HL-60/S4 treated with retinoic acid at 250 ng/mL for 4 days and 3 days (cell line): ENCODE measurements at regions not wholly inside any gene's neighbourhood (a gene's known extent, or its start where the extent isn't known, plus 50 kb on each side); places are given as distances from the start of the nearest gene placed in this dataset.

Source experiments
- in situ Hi-C: fragments of 300-500 bp; cut with MboI; formaldehyde crosslinking; loops from 2 replicates; pipeline ENCODE4 v1.7.0; 2022; ENCODE audit warnings: low sequenced_read_pairs

DNA sequence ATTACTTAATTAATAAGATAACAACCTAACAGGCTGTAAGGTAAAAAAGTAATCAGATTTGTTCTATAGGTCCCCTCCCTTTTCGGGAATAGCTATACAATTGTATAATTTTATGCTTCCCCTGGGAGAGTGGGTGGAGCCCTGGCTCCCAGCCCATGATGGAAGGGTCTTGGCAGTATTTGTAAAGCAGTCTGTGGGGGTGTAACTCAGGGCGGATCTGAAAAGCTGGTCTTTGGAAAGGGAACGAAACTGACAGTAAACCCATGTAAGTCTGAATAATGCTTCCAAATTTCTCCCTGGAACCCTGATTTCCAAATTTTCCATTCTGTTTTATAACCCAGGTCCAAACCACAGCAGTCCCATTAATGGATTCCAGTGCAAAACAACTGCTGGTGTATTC lies 110.4 kb downstream of the DAD1 start:
- in situ Hi-C loops, result no loop called here

DNA sequence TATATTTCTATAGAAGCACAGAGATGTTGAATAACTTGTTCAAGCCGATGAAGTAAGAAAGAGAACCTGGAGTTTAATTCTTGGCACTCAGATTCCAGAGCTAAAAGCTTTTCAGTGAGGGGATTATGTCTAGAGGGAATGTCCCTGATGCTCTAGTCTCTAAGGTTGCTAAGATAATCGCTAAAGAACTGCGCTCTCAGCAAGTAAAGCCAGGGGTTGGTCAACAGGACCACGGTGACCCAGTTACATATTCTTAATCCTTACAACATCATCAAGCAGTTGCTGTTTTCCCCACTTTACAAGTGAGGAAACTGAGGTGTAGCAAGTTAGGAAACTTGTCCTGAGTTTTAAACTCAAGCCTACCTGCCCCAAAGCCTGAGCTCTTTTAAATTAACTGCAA lies 110.8 kb downstream of the DAD1 start:
- in situ Hi-C loops, result no loop called here

DNA sequence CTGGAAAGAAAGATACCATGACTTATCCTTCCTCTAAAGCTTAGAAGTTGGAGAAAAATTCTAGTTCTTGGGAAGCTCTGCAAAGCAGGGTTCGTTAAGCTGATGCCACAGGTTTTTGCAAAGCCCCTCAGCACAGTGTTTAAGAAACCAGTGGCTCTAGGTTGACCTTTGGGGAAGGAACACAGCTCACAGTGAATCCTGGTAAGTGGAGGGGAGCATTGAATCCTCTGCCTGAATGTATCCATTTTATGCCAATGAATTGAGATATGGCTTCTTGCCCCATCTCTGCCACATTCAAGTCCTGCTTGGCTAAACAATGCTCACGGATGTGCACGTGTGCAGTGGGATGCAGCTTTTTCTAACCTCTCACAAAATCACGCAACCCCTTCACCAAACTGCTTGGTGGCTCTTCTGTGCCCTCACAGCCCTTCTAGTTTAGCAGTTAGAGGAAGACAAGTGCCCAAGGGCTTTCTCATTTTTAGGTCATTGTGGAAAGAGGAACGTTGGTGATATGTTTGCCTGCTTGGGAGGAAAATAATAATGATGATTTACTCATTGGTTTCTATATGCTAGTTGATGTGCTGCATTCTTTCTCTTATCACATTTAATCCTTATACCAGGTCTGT lies 111.3 kb downstream of the DAD1 start:
- in situ Hi-C loops, result no loop called here

DNA sequence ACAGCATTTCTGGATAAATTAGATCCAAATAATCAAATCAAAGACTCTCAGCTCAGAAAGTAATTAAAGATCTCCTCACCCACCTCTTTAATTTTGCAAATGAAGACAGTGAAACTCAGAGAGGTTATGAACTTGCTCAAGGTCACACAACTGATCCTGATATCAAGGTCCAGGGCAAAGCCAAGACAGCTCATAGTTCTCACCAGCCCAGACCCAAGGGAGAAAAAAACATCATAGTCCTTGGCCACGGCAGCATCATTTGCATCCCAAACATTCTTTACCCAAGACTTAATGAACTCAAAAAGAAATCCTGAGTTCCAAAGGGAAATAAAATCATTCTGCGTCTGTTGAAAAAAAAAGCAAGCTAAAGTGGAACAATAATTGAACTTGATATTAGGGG lies 112.1 kb downstream of the DAD1 start:
- in situ Hi-C loops, result no loop called here

DNA sequence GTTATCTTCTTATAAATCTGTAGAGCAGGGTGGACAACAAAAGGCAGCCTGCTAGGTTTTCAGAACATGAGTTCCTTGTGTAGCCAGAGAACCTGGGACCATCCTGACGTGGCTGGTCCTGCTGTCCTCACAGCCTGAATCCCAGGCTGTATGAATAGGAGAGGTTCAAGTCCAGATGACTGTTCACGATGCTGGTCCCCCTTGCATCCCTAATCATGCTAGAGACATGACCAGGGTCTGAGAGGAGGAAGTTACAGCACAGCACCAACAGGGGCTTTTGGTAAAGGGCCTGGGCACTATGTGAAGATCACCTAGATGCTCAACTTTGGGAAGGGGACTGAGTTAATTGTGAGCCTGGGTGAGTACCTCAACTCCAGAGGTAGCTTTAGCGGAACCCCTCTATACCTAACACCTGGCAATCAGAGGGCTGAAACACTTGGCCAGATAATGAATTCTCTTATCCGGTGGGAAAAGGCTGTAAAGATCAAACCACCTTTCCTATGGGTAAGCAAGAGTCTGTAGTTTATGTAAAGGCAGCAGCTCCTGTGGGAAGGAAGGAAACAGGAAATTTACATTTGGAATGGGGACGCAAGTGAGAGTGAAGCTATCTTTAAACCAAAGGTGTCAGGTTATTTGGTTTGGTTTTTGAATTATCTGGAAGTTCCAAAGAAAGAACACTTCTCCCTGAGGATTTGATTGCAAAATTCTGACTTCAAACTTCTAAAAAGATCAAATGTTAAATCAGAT lies 112.8 kb downstream of the DAD1 start:
- in situ Hi-C loops, result no loop called here

DNA sequence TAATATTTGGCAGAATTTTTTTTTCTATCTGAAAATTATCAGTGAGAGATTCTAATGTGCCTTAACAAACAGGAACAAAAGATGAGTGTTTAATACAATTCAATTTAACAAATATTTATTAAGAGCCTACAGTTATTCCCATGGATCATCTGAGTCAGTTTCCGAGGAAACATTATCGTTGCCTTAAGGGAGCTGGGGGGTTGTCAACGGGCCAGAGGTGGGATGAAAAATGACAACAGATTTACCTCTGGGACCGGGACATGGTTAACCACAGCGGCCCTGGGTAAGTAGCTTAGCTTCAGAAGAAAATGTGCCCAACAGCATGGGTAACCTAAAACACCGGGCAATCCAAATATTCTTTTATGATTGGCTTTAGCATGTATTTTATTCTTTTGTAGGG lies 113.6 kb downstream of the DAD1 start:
- in situ Hi-C loops, result no loop called here

DNA sequence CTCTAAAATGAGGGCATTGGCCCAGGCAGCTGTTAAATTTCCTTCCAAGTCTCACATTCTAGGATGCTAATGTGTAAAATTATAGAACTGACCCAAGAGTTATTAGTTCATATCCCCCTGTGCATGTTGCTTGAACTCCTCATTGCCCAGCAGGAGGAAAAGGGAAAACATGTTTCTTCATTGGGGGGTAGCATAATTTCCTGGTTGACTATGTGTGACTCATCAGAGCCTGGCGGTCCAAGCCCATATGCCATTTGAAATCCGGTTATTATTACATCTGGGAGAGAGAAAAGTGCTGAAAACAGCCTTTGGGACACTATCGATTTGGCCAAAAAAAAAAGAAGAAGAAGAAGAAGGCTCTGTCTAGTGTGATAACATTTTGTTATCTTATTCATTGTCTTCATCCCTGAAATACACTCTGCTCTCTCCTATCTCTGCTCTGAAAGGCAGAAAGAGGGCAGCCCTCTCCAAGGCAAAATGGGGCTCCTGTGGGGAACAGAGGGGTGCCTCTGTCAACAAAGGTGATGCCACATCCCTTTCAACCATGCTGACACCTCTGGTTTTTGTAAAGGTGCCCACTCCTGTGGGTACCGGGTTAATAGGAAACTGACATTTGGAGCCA lies 114.2 kb downstream of the DAD1 start:
- in situ Hi-C loops, result no loop called here

DNA sequence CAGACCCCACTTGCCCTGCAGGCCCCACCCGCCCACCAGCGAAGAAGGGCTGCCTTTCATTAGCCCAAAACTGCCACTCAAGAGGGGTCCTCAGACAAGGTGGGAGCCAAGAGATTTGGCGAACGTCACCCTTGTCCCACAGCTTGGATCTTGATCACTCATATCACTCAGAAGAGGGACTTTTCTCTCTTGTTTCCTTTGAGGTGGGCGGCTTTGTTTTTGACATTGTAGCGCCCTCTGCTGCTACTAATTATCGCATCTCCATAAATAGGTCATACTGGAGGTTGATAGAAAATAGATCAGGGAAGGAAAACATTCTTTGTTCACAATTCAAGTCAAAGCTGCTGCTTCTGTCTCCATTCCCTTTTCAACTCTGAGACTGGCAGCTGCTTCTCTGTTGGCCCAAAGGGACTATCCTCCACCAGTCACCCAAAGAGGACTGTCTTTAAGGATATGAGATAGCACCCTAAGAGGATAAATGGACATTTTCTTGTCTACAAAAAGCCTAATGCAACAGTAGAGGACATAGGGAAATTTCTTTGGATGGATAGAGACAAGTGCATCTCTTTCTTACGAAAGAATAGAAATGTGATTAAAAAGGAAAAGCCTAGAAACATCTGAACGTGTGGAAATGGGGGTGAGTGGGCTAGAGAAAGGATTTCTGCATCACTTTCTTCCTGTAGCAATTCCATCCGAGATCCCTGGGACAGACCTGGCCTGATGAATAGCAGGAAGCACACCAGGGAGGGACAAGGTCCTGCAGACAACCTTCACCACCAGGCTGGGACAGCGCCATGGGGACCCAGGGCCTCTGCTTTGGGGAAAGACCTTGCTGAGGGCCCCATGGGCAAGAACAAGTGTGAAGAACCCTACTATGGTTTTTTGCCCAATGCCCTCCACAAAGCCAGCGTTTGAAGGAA lies 115.8 kb downstream of the DAD1 start:
- in situ Hi-C loops, result no loop called here

DNA sequence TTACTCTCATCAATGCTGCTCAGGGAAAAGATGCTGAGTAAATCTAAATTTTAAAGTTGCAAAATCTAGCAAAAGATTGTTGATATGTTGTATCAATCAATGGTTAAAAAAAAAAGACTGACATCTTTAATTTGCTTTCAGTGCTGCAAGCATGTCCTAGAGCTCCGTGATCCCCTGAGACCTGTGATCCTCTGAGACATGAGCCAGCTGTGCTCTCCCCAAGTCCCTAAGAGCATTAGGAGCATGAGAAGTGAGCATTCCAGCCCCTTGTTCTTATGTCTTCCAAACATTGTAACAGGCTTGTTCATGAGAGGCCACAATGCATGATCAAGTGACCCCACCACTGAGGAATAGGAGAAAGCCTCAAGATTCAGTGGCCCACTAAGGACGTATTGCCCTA lies 116.6 kb downstream of the DAD1 start:
- in situ Hi-C loops, result no loop called here

DNA sequence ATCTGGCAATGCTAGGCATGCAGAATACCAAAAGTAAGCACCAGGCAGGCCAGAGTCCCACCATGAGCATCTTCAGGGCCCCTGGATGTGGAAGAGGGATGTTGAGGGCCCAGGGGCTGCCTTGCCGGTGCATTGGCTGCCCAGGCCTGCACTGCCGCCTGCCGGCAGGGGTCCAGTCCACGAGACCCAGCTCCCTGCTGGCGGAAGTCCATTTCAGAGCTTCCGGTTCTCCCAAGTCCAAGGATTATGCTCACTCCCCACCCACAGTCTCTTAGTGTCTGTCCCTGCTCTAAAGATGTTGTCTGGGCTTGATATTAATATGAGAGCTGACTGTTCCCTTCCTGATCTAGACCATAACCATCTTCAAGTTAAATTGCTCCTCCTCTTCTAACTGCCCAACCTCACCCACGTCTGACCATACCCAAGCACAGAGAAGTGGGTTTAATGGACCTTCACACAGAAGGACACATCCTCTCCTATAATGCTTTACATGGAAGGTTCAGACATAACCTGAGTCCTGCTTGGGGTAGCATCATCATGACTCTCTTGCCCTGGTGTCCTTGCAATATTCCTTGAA lies 117.4 kb downstream of the DAD1 start:
- in situ Hi-C loops, result no loop called here

DNA sequence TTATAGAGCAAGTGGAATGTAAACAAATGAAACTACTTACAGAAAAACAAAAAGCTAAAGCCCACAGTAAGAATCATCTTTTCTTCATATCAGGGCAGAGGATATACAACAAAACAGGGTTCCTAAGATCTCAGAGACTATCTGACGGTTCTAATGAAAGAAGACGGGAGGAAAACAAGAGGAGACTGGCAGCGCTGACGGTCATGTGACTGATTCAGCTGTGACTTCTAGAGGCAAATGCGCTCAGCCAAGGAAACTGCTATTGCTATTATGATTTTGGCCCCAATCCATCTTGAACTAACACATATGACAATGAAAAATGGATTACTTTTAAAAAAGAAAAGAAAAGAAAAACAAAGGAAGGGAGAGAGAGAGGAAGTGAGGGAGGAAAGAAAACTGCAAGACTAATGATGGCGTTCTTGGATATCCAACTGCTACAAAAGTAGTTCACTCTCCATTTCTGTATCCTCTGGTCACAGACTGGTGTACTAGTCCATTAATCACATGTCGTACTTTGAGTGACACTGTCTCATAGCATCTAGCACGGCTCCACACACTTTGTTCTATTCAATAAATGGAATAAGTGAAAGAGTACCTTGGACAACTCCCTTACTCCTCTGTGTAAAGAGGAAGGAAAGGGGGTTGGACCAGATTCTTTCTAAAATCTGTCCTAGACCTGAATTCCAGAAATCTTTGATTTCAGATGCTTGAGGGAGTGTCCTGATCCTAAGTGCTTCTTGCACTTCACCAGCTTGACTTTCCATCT lies 119.3 kb downstream of the DAD1 start:
- in situ Hi-C loops, result no loop called here

DNA sequence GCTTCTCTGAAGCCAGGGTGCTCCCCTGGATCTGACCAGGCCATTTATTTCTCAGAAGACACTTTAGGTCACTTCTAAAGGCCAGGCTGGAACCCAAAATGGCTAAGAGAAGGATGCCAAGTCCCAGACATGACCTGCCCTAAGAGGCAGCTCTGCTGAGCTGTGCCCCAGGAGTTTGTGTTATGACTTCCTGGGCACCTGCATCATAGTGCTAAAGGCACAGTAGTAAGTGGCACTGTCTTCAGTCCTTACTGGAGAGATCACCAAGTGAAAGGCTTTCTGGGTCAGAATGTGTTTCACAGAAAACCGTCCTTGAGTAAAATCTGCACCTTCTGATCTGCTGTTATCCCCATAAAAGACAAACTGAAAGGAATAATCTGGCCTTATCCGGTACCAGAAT lies 120.2 kb downstream of the DAD1 start:
- in situ Hi-C loops, result no loop called here

DNA sequence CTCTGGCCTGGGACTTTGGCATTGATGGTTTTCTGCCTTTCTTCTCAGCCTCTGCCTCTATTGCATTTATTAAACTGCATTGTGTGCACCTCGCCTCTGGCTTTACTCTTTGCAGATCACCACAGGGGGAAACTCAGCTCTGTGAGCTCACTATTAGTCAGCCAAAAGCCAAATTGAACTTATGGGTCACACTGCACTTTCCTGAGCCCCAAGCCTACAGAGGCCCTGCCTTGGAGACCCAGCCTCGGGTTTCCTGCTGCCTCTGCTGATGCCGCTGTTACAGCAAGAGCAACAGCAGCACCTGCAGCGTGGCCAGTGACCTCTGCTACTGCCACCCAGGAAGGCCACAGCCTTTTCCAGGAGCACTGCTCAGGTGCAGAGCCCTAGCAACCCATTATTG lies 122.5 kb downstream of the DAD1 start:
- in situ Hi-C loops, result no loop called here

DNA sequence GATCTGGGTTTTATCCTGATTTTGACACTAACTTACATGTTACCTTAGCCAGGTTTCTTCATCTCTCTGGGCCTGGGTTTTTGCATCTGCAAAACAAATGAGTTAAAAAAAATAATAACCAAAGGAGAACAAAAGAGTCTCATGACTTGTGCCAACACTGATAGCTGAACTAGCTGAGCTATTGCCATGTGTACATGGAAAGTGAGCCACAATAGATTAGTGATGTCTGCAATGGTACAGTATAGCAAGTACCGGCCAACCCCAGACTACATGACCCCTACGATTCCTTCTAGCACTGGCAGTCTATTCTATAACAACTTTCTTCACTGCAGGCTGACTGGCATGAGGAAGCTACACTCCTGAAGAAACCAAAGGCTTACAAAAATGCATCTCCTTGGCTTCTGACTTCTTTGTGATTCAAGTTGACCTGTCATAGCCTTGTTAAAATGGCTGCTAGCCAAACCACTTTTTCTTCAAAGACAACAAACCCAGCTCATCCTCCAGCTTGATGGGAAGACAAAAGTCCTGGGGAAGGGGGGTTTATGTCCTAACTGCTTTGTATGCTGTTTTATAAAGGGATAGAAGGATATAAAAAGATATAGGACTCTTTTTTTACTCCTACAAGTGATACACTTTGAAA lies 123.7 kb downstream of the DAD1 start:
- in situ Hi-C loops, result no loop called here

DNA sequence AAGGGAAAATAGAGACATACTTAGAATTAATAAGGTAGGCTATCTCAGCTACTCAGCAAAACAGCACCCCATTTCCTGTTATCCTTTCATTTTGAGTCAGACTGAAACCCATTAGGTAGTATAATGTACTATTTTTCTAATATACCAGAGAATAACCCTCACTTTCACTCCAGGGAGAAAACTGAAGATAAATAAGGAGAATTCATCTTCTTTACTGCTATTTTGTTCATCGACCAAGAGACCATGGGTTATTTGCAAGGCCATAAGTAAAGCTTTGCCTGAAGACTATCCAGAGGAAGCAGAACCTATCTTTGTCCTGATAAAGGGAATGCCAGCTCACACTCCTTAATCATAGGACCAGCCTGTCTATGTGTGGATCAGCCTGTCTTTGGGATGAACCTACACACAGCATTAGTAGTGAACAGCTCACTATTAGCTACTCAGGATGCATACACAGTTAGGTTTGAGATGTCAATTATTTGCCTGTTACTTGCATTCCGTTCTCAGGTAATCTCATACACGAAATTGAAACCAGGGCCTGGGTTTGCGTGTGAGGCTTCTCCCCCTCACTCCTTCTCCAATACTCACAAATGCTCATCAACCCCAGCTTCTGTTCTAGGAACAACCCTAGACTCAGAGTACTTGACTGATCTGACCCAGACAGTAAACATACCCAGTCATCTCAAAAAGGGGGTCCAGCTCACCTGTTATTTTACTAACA lies 124.4 kb downstream of the DAD1 start:
- in situ Hi-C loops, result loop anchor here (5.0 kb wide), 1 partner anchor 72 kb away; no protein-coding TSS in a partner anchor

DNA sequence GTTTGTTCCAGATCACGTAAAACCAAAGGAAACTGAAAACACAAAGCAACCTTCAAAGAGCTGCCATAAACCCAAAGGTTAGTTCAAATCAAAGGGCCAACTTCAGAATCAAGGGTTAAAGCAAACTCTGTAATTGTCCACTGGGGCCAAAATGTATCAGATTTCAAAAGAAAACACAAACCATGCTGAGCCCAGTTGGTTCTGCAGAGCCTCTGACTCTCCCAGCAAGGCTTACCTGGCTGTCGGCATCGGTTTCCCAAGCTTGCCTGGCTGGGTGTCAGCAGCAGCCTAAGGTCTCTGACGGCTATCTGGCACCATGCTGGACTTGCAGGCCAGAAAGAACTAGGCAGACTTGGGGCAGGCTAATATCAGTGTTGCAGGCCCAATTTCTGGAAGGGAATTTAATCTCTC lies 125.3 kb downstream of the DAD1 start:
- in situ Hi-C loops, result loop anchor here (5.0 kb wide), 1 partner anchor 71 kb away; no protein-coding TSS in a partner anchor

DNA sequence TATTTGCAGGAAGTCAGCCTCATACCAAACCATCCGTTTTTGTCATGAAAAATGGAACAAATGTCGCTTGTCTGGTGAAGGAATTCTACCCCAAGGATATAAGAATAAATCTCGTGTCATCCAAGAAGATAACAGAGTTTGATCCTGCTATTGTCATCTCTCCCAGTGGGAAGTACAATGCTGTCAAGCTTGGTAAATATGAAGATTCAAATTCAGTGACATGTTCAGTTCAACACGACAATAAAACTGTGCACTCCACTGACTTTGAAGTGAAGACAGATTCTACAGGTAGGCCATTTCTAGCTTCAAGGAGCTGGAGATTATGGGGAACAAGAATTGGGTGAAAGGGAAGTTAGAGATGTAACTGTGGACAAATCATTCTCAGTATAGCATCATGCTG lies 126.1 kb downstream of the DAD1 start:
- in situ Hi-C loops, result loop anchor here (5.0 kb wide), 1 partner anchor 71 kb away; no protein-coding TSS in a partner anchor

DNA sequence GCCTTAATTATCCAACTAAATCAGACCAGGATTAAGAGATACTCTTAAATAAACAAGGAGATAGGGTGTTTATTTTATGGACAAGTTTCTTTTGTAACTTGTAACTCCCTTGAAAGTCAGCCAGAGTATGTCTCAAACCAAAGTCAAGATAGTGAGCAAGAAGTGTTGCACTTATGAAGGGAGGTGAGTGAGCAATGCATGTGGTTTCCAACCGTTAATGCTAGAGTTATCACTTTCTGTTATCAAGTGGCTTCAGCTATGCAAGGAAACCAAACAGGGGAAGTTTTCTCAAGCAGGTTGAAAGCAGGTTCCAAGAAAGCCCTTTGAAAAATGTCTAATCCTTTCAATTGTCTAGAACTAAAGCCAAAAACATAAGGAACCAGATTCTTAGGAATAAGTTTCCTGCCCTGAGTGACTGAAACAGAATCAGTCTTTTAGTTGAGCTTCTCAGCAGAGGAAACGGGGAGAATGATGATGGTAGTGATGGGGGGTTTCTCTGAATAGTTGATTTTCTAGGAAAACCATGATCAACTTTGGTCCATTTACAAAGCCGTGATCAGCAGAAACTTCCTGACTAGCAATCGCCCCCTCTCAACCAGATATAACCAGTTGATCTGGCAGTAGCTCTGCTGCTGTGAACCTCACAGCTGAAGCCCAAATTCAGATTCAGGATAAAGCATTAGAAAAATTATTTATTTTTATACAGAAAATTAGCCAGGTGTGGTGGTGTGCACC lies 128.4 kb downstream of the DAD1 start:
- in situ Hi-C loops, result loop anchor here (5.0 kb wide), 1 partner anchor 68 kb away; no protein-coding TSS in a partner anchor
